ENCODE measurements at regions not wholly inside any gene's neighbourhood (a gene's known extent, or its start where the extent isn't known, plus 50 kb on each side); places are given as distances from the start of the nearest gene placed in this dataset.

- Histone ChIP-seq H3K9me2 (replicated peaks; ENCODE audit: insufficient read depth) (no peaks in the 10 kb centered on the region), H3K27ac (no peak overlapping the region), H3K4me2 (no peak overlapping the region), H3K9me3 (ENCODE audit: low read depth) (no peaks in the 10 kb centered on the region), H3K4me3 (no peak overlapping the region), H3K27me3 (no peaks in the 10 kb centered on the region), H3K36me3 (replicated peaks; ENCODE audit: insufficient read depth, low read depth) (no peaks in the 10 kb centered on the region), H2AFZ (no peak overlapping the region), H3K4me1 (ENCODE audit: insufficient read depth) (peaks cover 22% of the 10 kb centered on the region), H3K79me2 (no peaks in the 10 kb centered on the region), H4K20me1 (ENCODE audit: insufficient read depth, poor library complexity, severe bottlenecking) (no peaks in the 10 kb centered on the region)
- DNase-seq (ENCODE audit: low spot score): no peak
- TF ChIP-seq CTCF (IDR thresholded peaks at IDR 0.05; ENCODE audit: poor library complexity) (no peak), EZH2 (IDR thresholded peaks at IDR 0.05; ENCODE audit: borderline replicate concordance) (no peak), EZH2phosphoT487 (IDR thresholded peaks at IDR 0.05; ENCODE audit: low read depth, severe bottlenecking, unreplicated experiment) (no peak)
- 95% methylated on average over 5 of the region's 5 CpGs for WGBS (ENCODE audit: low lambda C conversion rate, missing lambda C conversion rate)
These were observed 125.5 kb downstream of the GLI2 start for GRCh38 chr2:120861191-120861575.

DNA sequence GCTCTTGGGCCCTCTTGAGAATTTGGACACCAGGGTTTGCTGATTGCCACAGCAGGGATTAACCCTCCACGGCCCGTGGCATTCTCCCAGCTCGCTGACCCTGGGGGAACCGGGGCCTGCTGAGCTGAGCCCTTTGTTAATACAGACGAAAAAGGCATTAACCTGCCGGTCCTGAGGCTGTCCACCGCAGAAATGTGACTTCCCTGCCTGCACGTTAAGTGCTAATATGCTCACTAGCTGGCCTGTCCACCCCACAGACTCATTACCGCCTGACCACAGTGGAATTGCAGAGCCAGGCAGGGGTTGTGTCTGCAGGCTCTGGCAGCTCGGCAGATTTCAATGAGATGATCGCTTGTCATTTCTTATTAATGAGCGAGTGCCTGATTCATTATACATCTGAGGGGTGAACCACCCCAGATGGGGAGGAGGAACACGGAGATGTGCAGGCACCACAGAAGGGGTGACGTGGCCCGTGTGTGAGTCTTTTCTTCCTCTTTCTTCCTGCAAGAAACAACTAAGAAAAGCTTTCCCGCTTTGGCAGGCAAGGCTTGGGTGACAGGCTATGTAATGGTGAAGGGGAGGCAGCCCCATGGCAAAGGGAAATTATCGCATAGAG, 126.0 kb downstream of the GLI2 start:
- H3K4me1 ChIP-seq (ENCODE audit: insufficient read depth): peaks cover 22% of the 10 kb centered on the region
- TF ChIP-seq EZH2phosphoT487 (IDR thresholded peaks at IDR 0.05; ENCODE audit: low read depth, severe bottlenecking, unreplicated experiment) (no peak), CTCF (IDR thresholded peaks at IDR 0.05; ENCODE audit: poor library complexity) (no peak), EZH2 (IDR thresholded peaks at IDR 0.05; ENCODE audit: borderline replicate concordance) (no peak)
- no peaks in the 10 kb centered on the region for H3K27me3 ChIP-seq
- H3K4me3 ChIP-seq: no peak overlapping the region
- H3K79me2 ChIP-seq: no peaks in the 10 kb centered on the region
- H3K4me2 ChIP-seq: no peak overlapping the region
- H4K20me1 ChIP-seq (ENCODE audit: insufficient read depth, poor library complexity, severe bottlenecking): no peaks in the 10 kb centered on the region
- no peaks in the 10 kb centered on the region for H3K9me3 ChIP-seq (ENCODE audit: low read depth)
- WGBS (ENCODE audit: low lambda C conversion rate, missing lambda C conversion rate): 78% methylated on average over 17 of the region's 17 CpGs
- no peak overlapping the region for H2AFZ ChIP-seq
- DNase-seq (ENCODE audit: low spot score): no peak
- no peaks in the 10 kb centered on the region for H3K9me2 ChIP-seq (replicated peaks; ENCODE audit: insufficient read depth)
- H3K36me3 ChIP-seq (replicated peaks; ENCODE audit: insufficient read depth, low read depth): no peaks in the 10 kb centered on the region
- H3K27ac ChIP-seq: no peak overlapping the region

GRCh38 chr2:120862201-120863060, 126.8 kb downstream of the GLI2 start:
- Histone ChIP-seq H3K9me3 (ENCODE audit: low read depth) (no peaks in the 10 kb centered on the region), H3K27ac (no peak overlapping the region), H3K79me2 (no peaks in the 10 kb centered on the region), H2AFZ (no peak overlapping the region), H4K20me1 (ENCODE audit: insufficient read depth, poor library complexity, severe bottlenecking) (no peaks in the 10 kb centered on the region), H3K36me3 (replicated peaks; ENCODE audit: insufficient read depth, low read depth) (no peaks in the 10 kb centered on the region), H3K27me3 (no peaks in the 10 kb centered on the region), H3K4me2 (no peak overlapping the region), H3K9me2 (replicated peaks; ENCODE audit: insufficient read depth) (no peaks in the 10 kb centered on the region), H3K4me3 (no peak overlapping the region), H3K4me1 (ENCODE audit: insufficient read depth) (peaks cover 29% of the 10 kb centered on the region)
- TF ChIP-seq CTCF (IDR thresholded peaks at IDR 0.05; ENCODE audit: poor library complexity): no peak
- TF ChIP-seq EZH2 (IDR thresholded peaks at IDR 0.05; ENCODE audit: borderline replicate concordance): no peak
- no peak for TF ChIP-seq EZH2phosphoT487 (IDR thresholded peaks at IDR 0.05; ENCODE audit: low read depth, severe bottlenecking, unreplicated experiment)
- 71% methylated on average over 18 of the region's 18 CpGs for WGBS (ENCODE audit: low lambda C conversion rate, missing lambda C conversion rate)
- no peak for DNase-seq (ENCODE audit: low spot score)
